ENCODE measurements at regions not wholly inside any gene's neighbourhood (a gene's known extent, or its start where the extent isn't known, plus 50 kb on each side); places are given as distances from the start of the nearest gene placed in this dataset.

DNA sequence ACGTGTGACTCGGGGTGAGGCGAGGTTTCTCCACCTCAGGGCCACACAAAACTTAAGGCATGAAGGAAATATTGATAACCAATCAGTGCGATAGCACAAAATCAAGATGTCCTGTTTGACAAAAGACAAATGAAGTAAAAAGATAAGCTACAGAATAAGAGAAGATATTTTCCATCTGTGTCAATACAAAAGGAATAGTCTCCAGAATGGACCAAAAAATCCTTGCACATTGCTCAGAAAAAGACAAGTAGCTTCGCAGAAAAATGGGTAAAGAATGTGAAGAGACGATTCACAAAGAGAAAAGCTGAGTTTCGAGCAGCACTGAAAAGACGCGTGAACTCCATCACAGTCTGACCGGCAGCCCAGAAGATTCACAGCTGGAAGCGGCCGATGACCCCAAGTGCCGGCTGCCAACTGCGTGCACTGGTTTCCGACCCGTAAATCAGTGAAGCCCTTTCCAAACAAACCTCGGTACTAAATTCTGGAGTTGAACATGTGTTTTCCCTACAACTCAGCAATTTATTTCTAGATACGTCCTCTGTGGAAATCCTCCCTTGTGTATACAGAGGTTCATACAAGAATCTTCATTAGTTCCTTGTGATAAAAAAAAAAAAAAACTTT, 308.4 kb downstream of the BRD1 start:
- no peaks in the 10 kb centered on the region for H3K36me3 ChIP-seq (ENCODE audit: control insufficient read depth in 5 of 5, insufficient read depth in 5 of 5, low read length in 5 of 5)
- peaks cover 0 to 9% (median 6%) of the 10 kb centered on the region in 5 donors for H3K9me3 ChIP-seq (ENCODE audit: control insufficient read depth in 5 of 5, low read length in 5 of 5)
- H3K4me1 ChIP-seq (ENCODE audit: control insufficient read depth in 5 of 5, insufficient read depth in 5 of 5, low read length in 5 of 5), result peaks cover 0 to 16% (median 0%) of the 10 kb centered on the region in 5 donors
- no peak overlapping the region for H3K9ac ChIP-seq (ENCODE audit: low read length in 5 of 5)
- H3K27ac ChIP-seq (ENCODE audit: low read depth, low read length), result no peak overlapping the region
- no peak overlapping the region for H3K4me3 ChIP-seq (ENCODE audit: low read depth in 1 of 5, low read length in 5 of 5)
- peaks cover 5 to 37% (median 20%) of the 10 kb centered on the region in 5 donors for H3K27me3 ChIP-seq (ENCODE audit: control insufficient read depth in 5 of 5, insufficient read depth in 4 of 5, low read length in 5 of 5)

- H3K27me3 ChIP-seq (ENCODE audit: control insufficient read depth in 5 of 5, insufficient read depth in 4 of 5, low read length in 5 of 5), result peaks cover 5 to 39% (median 20%) of the 10 kb centered on the region in 5 donors
Observed at GRCh38 chr22:49518436-49518970, 309.2 kb downstream of the BRD1 start.

GRCh38 chr22:49517667-49518185, 309.9 kb downstream of the BRD1 start:
- peaks cover 2 to 42% (median 16%) of the 10 kb centered on the region in 5 donors for H3K27me3 ChIP-seq (ENCODE audit: control insufficient read depth in 5 of 5, insufficient read depth in 4 of 5, low read length in 5 of 5)
- no peaks in the 10 kb centered on the region for H3K36me3 ChIP-seq (ENCODE audit: control insufficient read depth in 5 of 5, insufficient read depth in 5 of 5, low read length in 5 of 5)
- peaks cover 0 to 9% (median 6%) of the 10 kb centered on the region in 5 donors for H3K9me3 ChIP-seq (ENCODE audit: control insufficient read depth in 5 of 5, low read length in 5 of 5)
- H3K4me1 ChIP-seq (ENCODE audit: control insufficient read depth in 5 of 5, insufficient read depth in 5 of 5, low read length in 5 of 5), result peaks cover 0 to 4% (median 0%) of the 10 kb centered on the region in 5 donors
- no peak overlapping the region for H3K9ac ChIP-seq (ENCODE audit: low read length in 5 of 5)
- no peak overlapping the region for H3K27ac ChIP-seq (ENCODE audit: low read depth, low read length)
- H3K4me3 ChIP-seq (ENCODE audit: low read depth in 1 of 5, low read length in 5 of 5), result no peak overlapping the region

More at GRCh38 chr22:49518436-49518970, 309.2 kb downstream of the BRD1 start:
- H3K4me3 ChIP-seq (ENCODE audit: low read depth in 1 of 5, low read length in 5 of 5), result no peak overlapping the region
- no peaks in the 10 kb centered on the region for H3K36me3 ChIP-seq (ENCODE audit: control insufficient read depth in 5 of 5, insufficient read depth in 5 of 5, low read length in 5 of 5)
- no peak overlapping the region for H3K27ac ChIP-seq (ENCODE audit: low read depth, low read length)
- no peak overlapping the region for H3K9ac ChIP-seq (ENCODE audit: low read length in 5 of 5)
- peaks cover 0 to 9% (median 0%) of the 10 kb centered on the region in 5 donors for H3K4me1 ChIP-seq (ENCODE audit: control insufficient read depth in 5 of 5, insufficient read depth in 5 of 5, low read length in 5 of 5)
- peaks cover 0 to 9% (median 6%) of the 10 kb centered on the region in 5 donors for H3K9me3 ChIP-seq (ENCODE audit: control insufficient read depth in 5 of 5, low read length in 5 of 5)

GRCh38 chr22:49517211-49517610, 310.5 kb downstream of the BRD1 start:
- Histone ChIP-seq H3K27ac (ENCODE audit: low read depth, low read length) (no peak overlapping the region), H3K36me3 (ENCODE audit: control insufficient read depth in 5 of 5, insufficient read depth in 5 of 5, low read length in 5 of 5) (no peaks in the 10 kb centered on the region), H3K9me3 (ENCODE audit: control insufficient read depth in 5 of 5, low read length in 5 of 5) (peaks cover 0 to 13% (median 6%) of the 10 kb centered on the region in 5 donors), H3K4me3 (ENCODE audit: low read depth in 1 of 5, low read length in 5 of 5) (no peak overlapping the region), H3K27me3 (ENCODE audit: control insufficient read depth in 5 of 5, insufficient read depth in 4 of 5, low read length in 5 of 5) (peaks cover 0 to 41% (median 14%) of the 10 kb centered on the region in 5 donors), H3K4me1 (ENCODE audit: control insufficient read depth in 5 of 5, insufficient read depth in 5 of 5, low read length in 5 of 5) (peaks cover 0 to 4% (median 0%) of the 10 kb centered on the region in 5 donors), H3K9ac (ENCODE audit: low read length in 5 of 5) (no peak overlapping the region)

- Histone ChIP-seq H3K4me1 (ENCODE audit: control insufficient read depth in 5 of 5, insufficient read depth in 5 of 5, low read length in 5 of 5) (peaks cover 0 to 4% (median 0%) of the 10 kb centered on the region in 5 donors), H3K9me3 (ENCODE audit: control insufficient read depth in 5 of 5, low read length in 5 of 5) (peaks cover 0 to 17% (median 13%) of the 10 kb centered on the region in 5 donors), H3K27me3 (ENCODE audit: control insufficient read depth in 5 of 5, insufficient read depth in 4 of 5, low read length in 5 of 5) (peaks cover 0 to 32% (median 6%) of the 10 kb centered on the region in 5 donors), H3K4me3 (ENCODE audit: low read depth in 1 of 5, low read length in 5 of 5) (no peak overlapping the region), H3K36me3 (ENCODE audit: control insufficient read depth in 5 of 5, insufficient read depth in 5 of 5, low read length in 5 of 5) (no peaks in the 10 kb centered on the region), H3K9ac (ENCODE audit: low read length in 5 of 5) (no peak overlapping the region), H3K27ac (ENCODE audit: low read depth, low read length) (no peak overlapping the region)
Observed at GRCh38 chr22:49515475-49515874, 312.2 kb downstream of the BRD1 start.

DNA sequence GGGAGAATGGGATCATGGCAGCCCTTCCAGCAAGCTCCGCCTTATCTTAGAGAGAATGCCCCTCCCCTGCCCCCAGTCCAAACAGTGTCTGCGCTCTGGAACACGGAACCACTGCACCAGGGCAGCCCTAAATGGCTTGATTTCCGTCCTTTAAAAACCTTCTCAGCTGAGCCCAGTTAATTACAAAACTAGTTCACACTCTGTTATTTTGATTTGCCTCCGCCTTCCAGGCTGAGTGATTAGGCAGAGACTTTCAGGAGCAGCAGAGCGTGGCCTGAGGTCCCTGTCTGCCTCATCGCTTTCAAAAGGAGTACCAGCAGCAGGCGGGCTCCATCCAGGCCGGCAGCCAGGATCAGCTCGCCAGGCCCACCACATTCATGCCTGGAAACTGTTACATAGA, 313.0 kb downstream of the BRD1 start:
- no peak overlapping the region for H3K27ac ChIP-seq (ENCODE audit: low read depth, low read length)
- no peak overlapping the region for H3K4me3 ChIP-seq (ENCODE audit: low read depth in 1 of 5, low read length in 5 of 5)
- H3K9ac ChIP-seq (ENCODE audit: low read length in 5 of 5), result no peak overlapping the region
- H3K9me3 ChIP-seq (ENCODE audit: control insufficient read depth in 5 of 5, low read length in 5 of 5), result peaks cover 0 to 20% (median 14%) of the 10 kb centered on the region in 5 donors
- no peaks in the 10 kb centered on the region for H3K36me3 ChIP-seq (ENCODE audit: control insufficient read depth in 5 of 5, insufficient read depth in 5 of 5, low read length in 5 of 5)
- H3K27me3 ChIP-seq (ENCODE audit: control insufficient read depth in 5 of 5, insufficient read depth in 4 of 5, low read length in 5 of 5), result peaks cover 0 to 30% (median 6%) of the 10 kb centered on the region in 5 donors
- H3K4me1 ChIP-seq (ENCODE audit: control insufficient read depth in 5 of 5, insufficient read depth in 5 of 5, low read length in 5 of 5), result peaks cover 0 to 4% (median 0%) of the 10 kb centered on the region in 5 donors

- no peak overlapping the region for H3K27ac ChIP-seq (ENCODE audit: low read depth, low read length)
Observed at GRCh38 chr22:49514211-49514610, 313.5 kb downstream of the BRD1 start.

GRCh38 chr22:49513358-49513851, 314.3 kb downstream of the BRD1 start:
- H3K4me3 ChIP-seq (ENCODE audit: low read depth in 1 of 5, low read length in 5 of 5), result no peak overlapping the region
- H3K27me3 ChIP-seq (ENCODE audit: control insufficient read depth in 5 of 5, insufficient read depth in 4 of 5, low read length in 5 of 5), result peaks cover 0 to 23% (median 4%) of the 10 kb centered on the region in 5 donors
- no peak overlapping the region for H3K9ac ChIP-seq (ENCODE audit: low read length in 5 of 5)
- H3K36me3 ChIP-seq (ENCODE audit: control insufficient read depth in 5 of 5, insufficient read depth in 5 of 5, low read length in 5 of 5), result no peaks in the 10 kb centered on the region
- peaks cover 0 to 4% (median 0%) of the 10 kb centered on the region in 5 donors for H3K4me1 ChIP-seq (ENCODE audit: control insufficient read depth in 5 of 5, insufficient read depth in 5 of 5, low read length in 5 of 5)
- peaks cover 0 to 20% (median 14%) of the 10 kb centered on the region in 5 donors for H3K9me3 ChIP-seq (ENCODE audit: control insufficient read depth in 5 of 5, low read length in 5 of 5)
- no peak overlapping the region for H3K27ac ChIP-seq (ENCODE audit: low read depth, low read length)

More at GRCh38 chr22:49514211-49514610, 313.5 kb downstream of the BRD1 start:
- no peaks in the 10 kb centered on the region for H3K36me3 ChIP-seq (ENCODE audit: control insufficient read depth in 5 of 5, insufficient read depth in 5 of 5, low read length in 5 of 5)
- peaks cover 0 to 20% (median 14%) of the 10 kb centered on the region in 5 donors for H3K9me3 ChIP-seq (ENCODE audit: control insufficient read depth in 5 of 5, low read length in 5 of 5)
- no peak overlapping the region for H3K9ac ChIP-seq (ENCODE audit: low read length in 5 of 5)
- H3K27me3 ChIP-seq (ENCODE audit: control insufficient read depth in 5 of 5, insufficient read depth in 4 of 5, low read length in 5 of 5), result peaks cover 0 to 27% (median 4%) of the 10 kb centered on the region in 5 donors
- H3K4me3 ChIP-seq (ENCODE audit: low read depth in 1 of 5, low read length in 5 of 5), result no peak overlapping the region
- H3K4me1 ChIP-seq (ENCODE audit: control insufficient read depth in 5 of 5, insufficient read depth in 5 of 5, low read length in 5 of 5), result peaks cover 0 to 4% (median 0%) of the 10 kb centered on the region in 5 donors

- H3K9ac ChIP-seq (ENCODE audit: low read length in 5 of 5), result no peak overlapping the region
- no peak overlapping the region for H3K27ac ChIP-seq (ENCODE audit: low read depth, low read length)
- H3K36me3 ChIP-seq (ENCODE audit: control insufficient read depth in 5 of 5, insufficient read depth in 5 of 5, low read length in 5 of 5), result no peaks in the 10 kb centered on the region
- H3K4me1 ChIP-seq (ENCODE audit: control insufficient read depth in 5 of 5, insufficient read depth in 5 of 5, low read length in 5 of 5), result peaks cover 0 to 4% (median 0%) of the 10 kb centered on the region in 5 donors
- H3K4me3 ChIP-seq (ENCODE audit: low read depth in 1 of 5, low read length in 5 of 5), result no peak overlapping the region
- peaks cover 0 to 20% (median 14%) of the 10 kb centered on the region in 5 donors for H3K9me3 ChIP-seq (ENCODE audit: control insufficient read depth in 5 of 5, low read length in 5 of 5)
- H3K27me3 ChIP-seq (ENCODE audit: control insufficient read depth in 5 of 5, insufficient read depth in 4 of 5, low read length in 5 of 5), result peaks cover 0 to 19% (median 4%) of the 10 kb centered on the region in 5 donors
Observed at GRCh38 chr22:49512487-49513165, 315.0 kb downstream of the BRD1 start.
